HepG2 (cell line): ENCODE measurements at regions not wholly inside any gene's neighbourhood (a gene's known extent, or its start where the extent isn't known, plus 50 kb on each side); places are given as distances from the start of the nearest gene placed in this dataset.

Experiments used
- ATAC-seq: fragments of 200-7000 bp; cut with Tn5 transposase; 3 replicates; pipeline ENCODE4 v1.9.1; 2020; ENCODE audit warnings: mild to moderate bottlenecking, moderate library complexity
- BruUV-seq: library from RNA; stranded (reverse); fragments of 400-500 nt; replicated peaks from 2 replicates; lab custom pipeline; 2021; lab: Mats Ljungman, UMichigan
- CTCF ChIA-PET: fragments of 300-600 bp; formaldehyde crosslinking; extraction: SDS; loops from one replicate; lab custom pipeline; 2021; ENCODE audit warnings: low total read pairs, inconsistent platforms, low intra/inter-chr PET ratio; lab: Yijun Ruan, JAX
- POLR2A ChIA-PET: fragments of 350-600 bp; sonication (Branson Sonifier 250); formaldehyde crosslinking; loops from one replicate; lab custom pipeline; 2020; ENCODE audit warnings: antibody characterized with exemption, inconsistent platforms; lab: Yijun Ruan, JAX
- DNase-seq: peaks from one replicate; pipeline ENCODE4 v3.0.0-alpha.2; 2015; ENCODE audit warnings: low spot score
- FAIRE-seq: peaks from 3 replicates; lab custom pipeline; 2011; peaks lifted over from hg19 to GRCh38; lab: Jason Lieb, UNC
- H2AFZ ChIP-seq: one replicate; pipeline ENCODE4 v1.6.1; 2011; ENCODE audit warnings: low read length, inconsistent platforms
- H3K27ac ChIP-seq: fragments of 300-600 bp; 3 replicates; pipeline ENCODE4 v1.8.0; 2011; ENCODE audit warnings: mixed run types, mild to moderate bottlenecking, mixed read lengths, low read length, inconsistent platforms; ENCODE audit not compliant: insufficient read depth; ENCODE audit errors: extremely low read length
- H3K27me3 ChIP-seq, 2 experiments: fragments of 200-600 bp in 1 of 2; 2 replicates in 1 of 2; 3 replicates in 1 of 2; pipeline versions ENCODE4 v1.6.0 to v1.8.0; 2011; ENCODE audit warnings: low read length in 2 of 2, mild to moderate bottlenecking in 2 of 2, moderate library complexity in 2 of 2, inconsistent platforms in 1 of 2; ENCODE audit not compliant: insufficient read depth in 2 of 2, control insufficient read depth in 1 of 2
- H3K36me3 ChIP-seq, 2 experiments: fragments of 200-600 bp in 1 of 2; replicated peaks in 1 of 2; 2 replicates in 1 of 2; 3 replicates in 1 of 2; pipeline versions ENCODE4 v1.5.1 to v1.8.0; 2011; ENCODE audit warnings: low read length in 2 of 2, inconsistent platforms in 1 of 2; ENCODE audit not compliant: insufficient read depth in 2 of 2, control insufficient read depth in 1 of 2
- H3K4me1 ChIP-seq: 2 replicates; pipeline ENCODE4 v1.5.1; 2012; ENCODE audit warnings: low read length, inconsistent platforms; ENCODE audit not compliant: insufficient read depth
- H3K4me2 ChIP-seq: 2 replicates; pipeline ENCODE4 v1.6.0; 2011; ENCODE audit warnings: low read depth, low read length, inconsistent platforms
- H3K4me3 ChIP-seq, 3 experiments: fragments of 200-600 bp in 1 of 3; sonication (generic), shearing (Covaris generic) in 1 of 3; replicated peaks in 1 of 3; 2 replicates each; pipeline ENCODE4 v1.5.1; 2011 to 2016; ENCODE audit warnings: low read length in 3 of 3, inconsistent platforms in 2 of 3, low read depth in 2 of 3, mild to moderate bottlenecking in 2 of 3, control low read depth in 1 of 3, mixed read lengths in 1 of 3; ENCODE audit not compliant: insufficient read depth in 1 of 3
- H3K79me2 ChIP-seq: one replicate; pipeline ENCODE4 v1.6.1; 2011; ENCODE audit warnings: low read length, inconsistent platforms; ENCODE audit not compliant: insufficient read depth
- H3K9ac ChIP-seq: 2 replicates; pipeline ENCODE4 v1.6.0; 2011; ENCODE audit warnings: mild to moderate bottlenecking, low read depth, low read length, inconsistent platforms; ENCODE audit not compliant: insufficient read depth
- H3K9me3 ChIP-seq: 2 replicates; pipeline ENCODE4 v1.5.1; 2012; ENCODE audit warnings: mild to moderate bottlenecking, low read length
- H4K20me1 ChIP-seq: 2 replicates; pipeline ENCODE4 v1.6.0; 2011; ENCODE audit warnings: inconsistent platforms, mild to moderate bottlenecking, low read length, moderate library complexity; ENCODE audit not compliant: insufficient read depth
- MAFK ChIP-seq, 2 experiments: IDR thresholded peaks in 1 of 2; conservative IDR thresholded peaks in 1 of 2; 2 replicates each; pipeline ENCODE4 v1.6.1; 2011; ENCODE audit warnings: improper control_type of control experiment in 2 of 2, low read length in 2 of 2
- SNAI1 ChIP-seq: sonication (generic); formaldehyde crosslinking; IDR thresholded peaks from 2 replicates; pipeline ENCODE4 v1.5.0; 2020; ENCODE audit warnings: mild to moderate bottlenecking, missing genetic modification reagents, borderline replicate concordance
- SOX13 ChIP-seq, 3 experiments: fragments of 450-650 bp in 1 of 3; sonication (generic) in 1 of 3; formaldehyde crosslinking in 1 of 3; IDR thresholded peaks in 2 of 3; conservative IDR thresholded peaks in 1 of 3; 2 replicates each; pipeline versions ENCODE4 v1.5.0 to v1.6.1; 2016 to 2020; ENCODE audit warnings: antibody characterized with exemption in 1 of 3, mild to moderate bottlenecking in 1 of 3, missing compliant biosample characterization in 1 of 3, missing genetic modification reagents in 1 of 3, moderate library complexity in 1 of 3
- ZBTB40 ChIP-seq, 2 experiments: fragments of 450-650 bp in 1 of 2; sonication (generic) in 1 of 2; formaldehyde crosslinking in 1 of 2; IDR thresholded peaks; 2 replicates each; pipeline versions ENCODE4 v1.6.1 to v1.8.0; 2016 to 2022; ENCODE audit warnings: antibody characterized with exemption in 1 of 2, mild to moderate bottlenecking in 1 of 2, missing genetic modification reagents in 1 of 2
- ZNF607 ChIP-seq: sonication (generic); formaldehyde crosslinking; IDR thresholded peaks from 2 replicates; pipeline ENCODE4 v1.5.1; 2020; ENCODE audit warnings: missing genetic modification reagents, mild to moderate bottlenecking, borderline replicate concordance
- WGBS: methylation state at CpG from one replicate; pipeline ENCODE4 v1.1.6; 2017; ENCODE audit warnings: low lambda C conversion rate; 5-methylcytosine and 5-hydroxymethylcytosine counted together
- in situ Hi-C: cut with HindIII; loops from 2 replicates; pipeline ENCODE4 v1.10.0; 2017; ENCODE audit warnings: low pct_unique_long_range_greater_than_20kb; ENCODE audit not compliant: extremely low pct_ligation_motif_present
- intact Hi-C: fragments of 100-400 bp; cut with micrococcal nuclease; formaldehyde crosslinking; loops from one replicate; pipeline ENCODE4 v1.10.0; 2022; ENCODE audit not compliant: unreplicated experiment
- TF ChIP-seq, protein P1 (sequence below): sonication (generic); formaldehyde crosslinking; IDR thresholded peaks from 2 replicates; pipeline ENCODE4 v1.5.1; 2020; ENCODE audit warnings: mild to moderate bottlenecking, moderate library complexity, missing genetic modification reagents

GRCh38 chr2:137897082-137897481 lies 67.2 kb upstream of the HNMT start (continued):
- TF ChIP-seq, protein P1, sequence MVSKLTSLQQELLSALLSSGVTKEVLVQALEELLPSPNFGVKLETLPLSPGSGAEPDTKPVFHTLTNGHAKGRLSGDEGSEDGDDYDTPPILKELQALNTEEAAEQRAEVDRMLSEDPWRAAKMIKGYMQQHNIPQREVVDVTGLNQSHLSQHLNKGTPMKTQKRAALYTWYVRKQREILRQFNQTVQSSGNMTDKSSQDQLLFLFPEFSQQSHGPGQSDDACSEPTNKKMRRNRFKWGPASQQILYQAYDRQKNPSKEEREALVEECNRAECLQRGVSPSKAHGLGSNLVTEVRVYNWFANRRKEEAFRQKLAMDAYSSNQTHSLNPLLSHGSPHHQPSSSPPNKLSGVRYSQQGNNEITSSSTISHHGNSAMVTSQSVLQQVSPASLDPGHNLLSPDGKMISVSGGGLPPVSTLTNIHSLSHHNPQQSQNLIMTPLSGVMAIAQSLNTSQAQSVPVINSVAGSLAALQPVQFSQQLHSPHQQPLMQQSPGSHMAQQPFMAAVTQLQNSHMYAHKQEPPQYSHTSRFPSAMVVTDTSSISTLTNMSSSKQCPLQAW = no peak
- TF ChIP-seq SNAI1 (CRISPR knock-in tag) (no peak), SOX13 (IDR thresholded peaks at IDR 0.05) (no peak), SOX13 (CRISPR knock-in tag; conservative IDR thresholded peaks at IDR 0.05 in 1 of 2, IDR thresholded peaks at IDR 0.05 in 1 of 2) (0 out of 4 replicates have a peak, but pooled peaks of 1 of the 2 experiments have one; percentile 11), ZNF607 (CRISPR knock-in tag) (no peak)

- Histone ChIP-seq H3K4me3 (no peak overlapping the region), H3K9me3 (no peaks in the 10 kb centered on the region), H2AFZ (no peak overlapping the region), H3K4me1 (peaks cover 23% of the 10 kb centered on the region), H3K9ac (no peak overlapping the region), H3K27me3 (no peaks in the 10 kb centered on the region), H3K79me2 (no peaks in the 10 kb centered on the region), H3K36me3 (no peaks in the 10 kb centered on the region), H3K4me2 (no peak overlapping the region), H3K27ac (no peak overlapping the region), H4K20me1 (no peaks in the 10 kb centered on the region)
- no peak for ATAC-seq
- in situ Hi-C loops = loop anchor here (10.0 kb wide), 1 partner anchor 474 kb away; no protein-coding TSS in a partner anchor
- 22% methylated on average over 4 of the region's 4 CpGs for WGBS
- no peak for FAIRE-seq
- no peak for DNase-seq
- CTCF ChIA-PET = no interaction called here
- intact Hi-C loops = no loop called here
- POLR2A ChIA-PET = no interaction called here
- no TSS peak for BruUV-seq
- TF ChIP-seq ZBTB40 (IDR thresholded peaks at IDR 0.05) (peak; percentile 93), ZBTB40 (CRISPR knock-in tag; IDR thresholded peaks at IDR 0.05) (no peak), MAFK (conservative IDR thresholded peaks at IDR 0.05 in 1 of 2, IDR thresholded peaks at IDR 0.05 in 1 of 2; ENCODE audit: low read length in 2 of 2) (0 out of 4 replicates have a peak, but pooled peaks of 1 of the 2 experiments have one; percentile 19)
Observed at GRCh38 chr2:137900421-137901141, 63.7 kb upstream of the HNMT start.
